GM12878 (cell line): ENCODE measurements at regions not wholly inside any gene's neighbourhood (a gene's known extent, or its start where the extent isn't known, plus 50 kb on each side); places are given as distances from the start of the nearest gene placed in this dataset.

ENCODE experiments used
- ATAC-seq: fragments of 200-7000 bp; cut with Tn5 transposase; 3 replicates; pipeline ENCODE4 v1.9.1; 2020; ENCODE audit warnings: mild to moderate bottlenecking, moderate library complexity
- BruUV-seq: library from RNA; stranded (reverse); fragments of 400-500 nt; replicated peaks from 2 replicates; lab custom pipeline; 2021; lab: Mats Ljungman, UMichigan
- CTCF ChIA-PET: fragments of 300-600 bp; sonication (Branson Sonifier 250); formaldehyde crosslinking; extraction: SDS; loops from one replicate; lab custom pipeline; 2021; ENCODE audit warnings: inconsistent platforms; lab: Yijun Ruan, JAX
- POLR2A ChIA-PET: fragments of 350-600 bp; formaldehyde crosslinking; extraction: SDS; loops from one replicate; lab custom pipeline; 2021; ENCODE audit warnings: inconsistent platforms; lab: Charles Lee
- RAD21 ChIA-PET: fragments of 300-600 bp; sonication (Branson Sonifier 250); formaldehyde crosslinking; loops from one replicate; lab custom pipeline; 2023; ENCODE audit warnings: antibody characterized with exemption; ENCODE audit not compliant: unreplicated experiment; lab: Charles Lee
- SMC1A ChIA-PET: fragments of 300-600 bp; sonication (Branson Sonifier 250); formaldehyde crosslinking; loops from one replicate; lab custom pipeline; 2023; ENCODE audit not compliant: unreplicated experiment, uncharacterized antibody; lab: Charles Lee
- DNase-seq: peaks from one replicate; pipeline ENCODE4 v3.0.0-alpha.2; 2011; ENCODE audit warnings: low read depth, low spot score
- FAIRE-seq: peaks from 3 replicates; lab custom pipeline; 2011; peaks lifted over from hg19 to GRCh38; lab: Jason Lieb, UNC
- H2AFZ ChIP-seq: 2 replicates; pipeline ENCODE4 v1.6.0; 2011; ENCODE audit warnings: low read depth, low read length, control low read depth; ENCODE audit not compliant: control insufficient read depth
- H3K27ac ChIP-seq: 2 replicates; pipeline ENCODE4 v1.5.1; 2011; ENCODE audit warnings: control low read depth; ENCODE audit not compliant: control insufficient read depth, insufficient read depth
- H3K27me3 ChIP-seq, 2 experiments: replicated peaks in 1 of 2; 2 replicates each; pipeline versions ENCODE4 v1.6.0 to v1.6.1; 2011; ENCODE audit warnings: low read length in 1 of 2; ENCODE audit not compliant: control insufficient read depth in 2 of 2, insufficient read depth in 2 of 2
- H3K36me3 ChIP-seq, 2 experiments: 2 replicates each; pipeline ENCODE4 v1.5.1; 2011; ENCODE audit warnings: low read length in 1 of 2; ENCODE audit not compliant: control insufficient read depth in 2 of 2, insufficient read depth in 2 of 2
- H3K4me1 ChIP-seq: 2 replicates; pipeline ENCODE4 v1.6.1; 2011; ENCODE audit warnings: mild to moderate bottlenecking, low read length, moderate library complexity, mixed read lengths; ENCODE audit not compliant: control insufficient read depth, insufficient read depth
- H3K4me2 ChIP-seq: 2 replicates; pipeline ENCODE4 v1.6.0; 2011; ENCODE audit warnings: control low read depth; ENCODE audit not compliant: control insufficient read depth, insufficient read depth
- H3K4me3 ChIP-seq: fragments of 200-600 bp; sonication (generic); 2 replicates; pipeline ENCODE4 v1.5.1; 2016
- H3K79me2 ChIP-seq: 2 replicates; pipeline ENCODE4 v1.6.0; 2011; ENCODE audit warnings: low read length; ENCODE audit not compliant: control insufficient read depth, insufficient read depth
- H3K9ac ChIP-seq: 2 replicates; pipeline ENCODE4 v1.8.0; 2011; ENCODE audit warnings: low read length, control low read depth, mixed read lengths; ENCODE audit not compliant: control insufficient read depth, insufficient read depth
- H3K9me3 ChIP-seq: replicated peaks from 3 replicates; pipeline ENCODE4 v1.5.1; 2011; ENCODE audit warnings: mild to moderate bottlenecking, low read length; ENCODE audit not compliant: control insufficient read depth, insufficient read depth
- H4K20me1 ChIP-seq: 2 replicates; pipeline ENCODE4 v1.6.0; 2011; ENCODE audit not compliant: control insufficient read depth, insufficient read depth
- CBX3 ChIP-seq: fragments of 200-600 bp; sonication (generic); IDR thresholded peaks from 2 replicates; pipeline ENCODE4 v1.6.1; 2016; ENCODE audit warnings: low read depth, borderline replicate concordance
- MTA3 ChIP-seq: IDR thresholded peaks from 2 replicates; pipeline ENCODE4 v1.6.1; 2012; ENCODE audit warnings: low read length, inconsistent platforms, borderline replicate concordance
- NFIC ChIP-seq: IDR thresholded peaks from 2 replicates; pipeline ENCODE4 v1.6.1; 2012; ENCODE audit warnings: low read depth, mild to moderate bottlenecking, inconsistent platforms, low read length, moderate library complexity
- NFXL1 ChIP-seq: fragments of 450-650 bp; IDR thresholded peaks from 2 replicates; pipeline ENCODE4 v1.6.1; 2017; ENCODE audit warnings: antibody characterized with exemption, mild to moderate bottlenecking, borderline replicate concordance
- NR2C2 ChIP-seq: IDR thresholded peaks from 2 replicates; pipeline ENCODE4 v1.6.1; 2011; ENCODE audit warnings: borderline replicate concordance, low read depth; ENCODE audit not compliant: control insufficient read depth, insufficient read length
- RAD51 ChIP-seq: fragments of 450-650 bp; IDR thresholded peaks from 2 replicates; pipeline ENCODE4 v1.6.1; 2016; ENCODE audit warnings: moderate library complexity, mild to moderate bottlenecking, inconsistent platforms
- RUNX3 ChIP-seq: IDR thresholded peaks from 2 replicates; pipeline ENCODE4 v1.6.1; 2012; ENCODE audit warnings: low read length, inconsistent platforms
- SIX5 ChIP-seq: IDR thresholded peaks from 2 replicates; pipeline ENCODE4 v1.6.1; 2011; ENCODE audit warnings: mild to moderate bottlenecking, low read depth, low read length, moderate library complexity; ENCODE audit not compliant: severe bottlenecking
- SMAD5 ChIP-seq: IDR thresholded peaks from 2 replicates; pipeline ENCODE4 v1.6.1; 2016; ENCODE audit warnings: antibody characterized with exemption, low read depth
- STAT3 ChIP-seq: IDR thresholded peaks from 2 replicates; pipeline ENCODE4 v1.6.1; 2011; ENCODE audit warnings: low read depth, low read length, improper control_type of control experiment
- TCF12 ChIP-seq: IDR thresholded peaks from 2 replicates; pipeline ENCODE4 v1.6.1; 2011; ENCODE audit warnings: low read depth, mild to moderate bottlenecking, low read length
- ZBTB11 ChIP-seq: fragments of 450-650 bp; formaldehyde crosslinking; IDR thresholded peaks from 2 replicates; pipeline ENCODE4 v1.5.0; 2022; ENCODE audit warnings: mild to moderate bottlenecking, missing genetic modification characterization
- ZNF622 ChIP-seq: fragments of 450-650 bp; IDR thresholded peaks from 2 replicates; pipeline ENCODE4 v1.6.1; 2017; ENCODE audit warnings: mild to moderate bottlenecking, inconsistent platforms
- ZZZ3 ChIP-seq: IDR thresholded peaks from 2 replicates; pipeline ENCODE4 v1.6.1; 2011; ENCODE audit warnings: low read depth; ENCODE audit not compliant: control insufficient read depth, insufficient read length
- in situ Hi-C: fragments of 300-500 bp; cut with MboI; formaldehyde crosslinking; loops from 9 replicates; pipeline ENCODE4 v1.14.3; 2018; ENCODE audit warnings: mixed read lengths
- intact Hi-C: fragments of 100-400 bp; cut with micrococcal nuclease; formaldehyde crosslinking; loops from one replicate; pipeline ENCODE4 v1.14.2; 2022; ENCODE audit not compliant: unreplicated experiment

DNA sequence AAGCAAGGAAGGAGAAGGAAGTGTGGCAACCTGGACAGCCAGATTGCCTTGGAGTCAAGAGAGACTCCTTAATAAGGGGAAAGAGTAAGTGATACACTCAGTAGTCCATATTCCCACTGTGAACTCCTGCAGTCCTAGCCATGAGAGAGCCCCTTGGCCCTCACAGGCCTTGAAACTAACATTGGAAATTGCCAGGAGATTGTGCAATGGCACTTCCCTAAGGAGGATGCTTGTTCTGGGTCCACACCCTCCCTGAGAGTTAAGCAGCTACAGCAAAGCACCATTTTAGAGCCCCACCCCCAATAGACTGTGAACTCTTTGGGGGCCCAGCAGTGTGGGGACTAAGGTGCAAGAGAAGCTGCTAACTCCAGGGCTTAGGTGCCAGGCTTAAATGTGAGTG is 367.7 kb upstream of the CAMK1G start:
- Histone ChIP-seq H3K9me3 (no peaks in the 10 kb centered on the region), H3K4me2 (no peak overlapping the region), H3K4me3 (no peak overlapping the region), H3K27me3 (no peaks in the 10 kb centered on the region), H3K79me2 (no peaks in the 10 kb centered on the region), H3K9ac (no peak overlapping the region), H2AFZ (no peak overlapping the region), H3K36me3 (no peaks in the 10 kb centered on the region), H3K27ac (no peak overlapping the region), H3K4me1 (no peaks in the 10 kb centered on the region), H4K20me1 (no peaks in the 10 kb centered on the region)
- ChIA-PET RAD21 (no interaction called here), POLR2A (no interaction called here), SMC1A (no interaction called here), CTCF (interaction anchor here (2.1 kb wide), 1 partner anchor 13 kb away, joined by 11 read pairs; no protein-coding TSS in a partner anchor)
- no TSS peak for BruUV-seq
- intact Hi-C loops = no loop called here
- DNase-seq (no peak), FAIRE-seq (no peak), ATAC-seq (no peak)
- TF ChIP-seq SIX5 = no peak
- TF ChIP-seq STAT3 = no peak
- TF ChIP-seq RAD51 = no peak
- TF ChIP-seq NFIC = no peak
- no peak for TF ChIP-seq TCF12
- TF ChIP-seq NR2C2 = no peak
- TF ChIP-seq SMAD5 = no peak
- TF ChIP-seq ZNF622 = no peak
- no peak for TF ChIP-seq MTA3
- TF ChIP-seq CBX3 = no peak
- no peak for TF ChIP-seq NFXL1
- TF ChIP-seq RUNX3 = no peak
- TF ChIP-seq ZBTB11 = no peak
- no peak for TF ChIP-seq ZZZ3
- in situ Hi-C loops = no loop called here
